Left colon (tissue), 2 donors: ENCODE measurements at regions not wholly inside any gene's neighbourhood (a gene's known extent, or its start where the extent isn't known, plus 50 kb on each side); places are given as distances from the start of the nearest gene placed in this dataset.
"Not testable (repeated sequence)": the region's sequence is repeated elsewhere in the genome, so short reads cannot be mapped to it uniquely, and the experiment has no call there.

Experiments
- ATAC-seq: fragments of 200-7000 bp; cut with Tn5 transposase; one replicate; pipeline ENCODE4 v1.9.1; 2020; ENCODE audit warnings: mild to moderate bottlenecking, moderate library complexity
- DNase-seq, 2 donors: peaks; one replicate each; pipeline ENCODE4 v3.0.0-alpha.2; 2020
- intact Hi-C, 2 donors: fragments of 100-400 bp; cut with DNase I in 1 of 2; cut with micrococcal nuclease in 1 of 2; formaldehyde crosslinking; loops; one replicate each; pipeline versions ENCODE4 v1.11.2 to v1.14.0; 2022; cut with DNase I, micrococcal nuclease
- donor health status: DM: no; HTN: no; CAD: no.
- donor health status: DM: yes; HTN: yes; CAD: no.

- peak in 1 of 2 donors; percentile 3 for DNase-seq
- intact Hi-C loops, ATAC-seq: not testable (repeated sequence)
Observed at GRCh38 chr4:100868281-100868680, 350.5 kb upstream of the EMCN start.

GRCh38 chr4:100852326-100852725, 334.5 kb upstream of the EMCN start:
- intact Hi-C loops, result no loop called here
- DNase-seq, result no peak
- ATAC-seq, result no peak

GRCh38 chr4:100849319-100849718, 331.5 kb upstream of the EMCN start:
- DNase-seq (no peak), ATAC-seq (no peak)
- intact Hi-C loops, result no loop called here

- intact Hi-C loops, result no loop called here
- DNase-seq (no peak), ATAC-seq (no peak)
Observed at GRCh38 chr4:100848841-100849240, 331.0 kb upstream of the EMCN start.

GRCh38 chr4:100843910-100844309, 326.1 kb upstream of the EMCN start:
- DNase-seq (no peak), ATAC-seq (no peak)
- intact Hi-C loops, result no loop called here

GRCh38 chr4:100842856-100843255, 325.0 kb upstream of the EMCN start:
- intact Hi-C loops, result no loop called here
- ATAC-seq (no peak), DNase-seq (no peak)

- no peak for DNase-seq
- intact Hi-C loops, result no loop called here
- ATAC-seq, result no peak
Observed at GRCh38 chr4:100841911-100842310, 324.1 kb upstream of the EMCN start.

GRCh38 chr4:100839712-100840111, 321.9 kb upstream of the EMCN start:
- DNase-seq, result no peak
- intact Hi-C loops, result no loop called here
- no peak for ATAC-seq

GRCh38 chr4:100838286-100838685, 320.5 kb upstream of the EMCN start:
- ATAC-seq, result no peak

GRCh38 chr4:100836929-100837328, 319.1 kb upstream of the EMCN start:
- intact Hi-C loops, result no loop called here
- DNase-seq (no peak), ATAC-seq (no peak)

More at GRCh38 chr4:100838286-100838685, 320.5 kb upstream of the EMCN start:
- DNase-seq, result no peak
- intact Hi-C loops, result no loop called here

GRCh38 chr4:100834616-100835015, 316.8 kb upstream of the EMCN start:
- intact Hi-C loops, result no loop called here
- no peak for ATAC-seq

GRCh38 chr4:100833906-100834305, 316.1 kb upstream of the EMCN start:
- no peak for DNase-seq
- ATAC-seq, result no peak

More at GRCh38 chr4:100834616-100835015, 316.8 kb upstream of the EMCN start:
- no peak for DNase-seq

GRCh38 chr4:100828986-100829685, 311.3 kb upstream of the EMCN start:
- ATAC-seq (peak; percentile 78), DNase-seq (no peak)
- intact Hi-C loops, result no loop called here

More at GRCh38 chr4:100833906-100834305, 316.1 kb upstream of the EMCN start:
- intact Hi-C loops, result no loop called here

- ATAC-seq (no peak), DNase-seq (no peak)
- intact Hi-C loops, result no loop called here
Observed at GRCh38 chr4:100828364-100828763, 310.5 kb upstream of the EMCN start.

GRCh38 chr4:100827756-100828155, 309.9 kb upstream of the EMCN start:
- ATAC-seq, result no peak
- intact Hi-C loops, result no loop called here
- no peak for DNase-seq

- intact Hi-C loops, result no loop called here
- no peak for DNase-seq
- no peak for ATAC-seq
Observed at GRCh38 chr4:100826808-100827548, 309.2 kb upstream of the EMCN start.

GRCh38 chr4:100826067-100826466, 308.2 kb upstream of the EMCN start:
- intact Hi-C loops, result no loop called here
- ATAC-seq, result no peak

GRCh38 chr4:100823993-100824323, 306.1 kb upstream of the EMCN start:
- no peak for DNase-seq
- ATAC-seq, result no peak
- intact Hi-C loops, result no loop called here

More at GRCh38 chr4:100826067-100826466, 308.2 kb upstream of the EMCN start:
- DNase-seq, result no peak

- no peak for ATAC-seq
Observed at GRCh38 chr4:100823066-100823992, 305.5 kb upstream of the EMCN start.

More at GRCh38 chr4:100823066-100823992, 305.5 kb upstream of the EMCN start:
- intact Hi-C loops, result no loop called here
- no peak for DNase-seq
